Cardiac fibroblast (primary cell): ENCODE measurements at regions not wholly inside any gene's neighbourhood (a gene's known extent, or its start where the extent isn't known, plus 50 kb on each side); places are given as distances from the start of the nearest gene placed in this dataset.
A peak's percentile ranks its signal among the peaks of the same experiment; 100 is the strongest.

Source experiments
- DNase-seq, 2 donors: peaks; one replicate each; pipeline versions ENCODE4 v3.0.0 to v3.0.0-alpha.2; 2010; ENCODE audit warnings: low read depth in 2 of 2
- H3K4me3 ChIP-seq, 2 donors: replicated peaks in 1 of 2; 1 replicate in 1 of 2; 2 replicates in 1 of 2; pipeline ENCODE4 v1.5.1; 2011; ENCODE audit warnings: low read depth in 2 of 2, low read length in 2 of 2, mild to moderate bottlenecking in 2 of 2, moderate library complexity in 1 of 2
- CTCF ChIP-seq: IDR thresholded peaks from one replicate; pipeline ENCODE4 v1.5.1; 2011; ENCODE audit warnings: low read depth, mild to moderate bottlenecking, low read length, inconsistent platforms

GRCh38 chr20:19861147-19861759 is 103.2 kb downstream of the RIN2 start:
- H3K4me3 ChIP-seq, result no peak overlapping the region
- no peak for DNase-seq
- no peak for TF ChIP-seq CTCF

GRCh38 chr20:19864130-19864529 is 106.1 kb downstream of the RIN2 start:
- no peak for TF ChIP-seq CTCF
- DNase-seq, result no peak
- H3K4me3 ChIP-seq, result no peak overlapping the region

- TF ChIP-seq CTCF, result no peak
- no peak for DNase-seq
- H3K4me3 ChIP-seq, result no peak overlapping the region
These were observed 108.0 kb downstream of the RIN2 start for GRCh38 chr20:19866070-19866469.

- TF ChIP-seq CTCF, result no peak
- peak; percentile 26 to 88 for DNase-seq
These were observed 109.0 kb downstream of the RIN2 start for GRCh38 chr20:19867074-19867473.

GRCh38 chr20:19867940-19868371 is 109.9 kb downstream of the RIN2 start:
- H3K4me3 ChIP-seq, result no peak overlapping the region
- TF ChIP-seq CTCF, result no peak
- DNase-seq, result no peak

More at GRCh38 chr20:19867074-19867473, 109.0 kb downstream of the RIN2 start:
- H3K4me3 ChIP-seq, result no peak overlapping the region

GRCh38 chr20:19868441-19868840 is 110.4 kb downstream of the RIN2 start:
- TF ChIP-seq CTCF, result no peak
- no peak overlapping the region for H3K4me3 ChIP-seq
- no peak for DNase-seq

GRCh38 chr20:19872001-19872400 is 113.9 kb downstream of the RIN2 start:
- DNase-seq, result no peak
- TF ChIP-seq CTCF, result no peak
- no peak overlapping the region for H3K4me3 ChIP-seq
